ENCODE measurements at regions not wholly inside any gene's neighbourhood (a gene's known extent, or its start where the extent isn't known, plus 50 kb on each side); places are given as distances from the start of the nearest gene placed in this dataset.

- WGBS, 4 donors = 50 to 71% (median 63%) methylated on average over 1 of the region's 1 CpG
These were observed 134.2 kb downstream of the CDCA7 start for GRCh38 chr2:173488861-173489260.

GRCh38 chr2:173491418-173491817 lies 136.7 kb downstream of the CDCA7 start:
- no peak for TF ChIP-seq POLR2A (IDR thresholded peaks at IDR 0.05)
- no peak for TF ChIP-seq CTCF (IDR thresholded peaks at IDR 0.05)
- Histone ChIP-seq H3K4me3 (no peak overlapping the region), H3K4me1 (peaks cover 0 to under 1% (median 0%) of the 10 kb centered on the region in 12 donors), H3K9me3 (no peaks in the 10 kb centered on the region), H3K36me3 (no peaks in the 10 kb centered on the region), H3K27ac (no peak overlapping the region), H3K27me3 (peaks cover 0 to 7% (median 0%) of the 10 kb centered on the region in 9 donors)
- DNase-seq (no peak), ATAC-seq (no peak)
- intact Hi-C loops (cut with DNase I) = no loop called here
- WGBS, 4 donors = 85 to 91% (median 86%) methylated on average over 4 of the region's 4 CpGs

More at GRCh38 chr2:173488861-173489260, 134.2 kb downstream of the CDCA7 start:
- H3K36me3 ChIP-seq = no peaks in the 10 kb centered on the region
- no peak for DNase-seq
- TF ChIP-seq POLR2A (IDR thresholded peaks at IDR 0.05) = no peak
- TF ChIP-seq CTCF (IDR thresholded peaks at IDR 0.05) = no peak
- H3K27ac ChIP-seq = no peak overlapping the region
- H3K4me3 ChIP-seq = no peak overlapping the region
- H3K27me3 ChIP-seq = peaks cover 0 to 7% (median 0%) of the 10 kb centered on the region in 9 donors
- H3K9me3 ChIP-seq = no peaks in the 10 kb centered on the region
- no peaks in the 10 kb centered on the region for H3K4me1 ChIP-seq
- ATAC-seq = no peak
- intact Hi-C loops (cut with DNase I) = no loop called here

GRCh38 chr2:173493874-173494273 lies 139.2 kb downstream of the CDCA7 start:
- no peak for DNase-seq
- peaks cover 0 to 5% (median 0%) of the 10 kb centered on the region in 12 donors for H3K4me1 ChIP-seq
- no peak overlapping the region for H3K27ac ChIP-seq
- peaks cover 0 to 7% (median 0%) of the 10 kb centered on the region in 9 donors for H3K27me3 ChIP-seq
- intact Hi-C loops (cut with DNase I) = no loop called here
- TF ChIP-seq POLR2A (IDR thresholded peaks at IDR 0.05) = no peak
- no peak for TF ChIP-seq CTCF (IDR thresholded peaks at IDR 0.05)
- 95 to 100% (median 97%) methylated on average over 2 of the region's 2 CpGs for WGBS, 4 donors
- H3K4me3 ChIP-seq = no peak overlapping the region
- ATAC-seq = no peak
- no peaks in the 10 kb centered on the region for H3K36me3 ChIP-seq
- H3K9me3 ChIP-seq = peaks cover 0 to 6% (median 0%) of the 10 kb centered on the region in 12 donors

- ATAC-seq (no peak), DNase-seq (no peak)
- no peaks in the 10 kb centered on the region for H3K36me3 ChIP-seq
- no peak overlapping the region for H3K4me3 ChIP-seq
- peaks cover 0 to 5% (median 0%) of the 10 kb centered on the region in 12 donors for H3K4me1 ChIP-seq
- H3K27me3 ChIP-seq = no peaks in the 10 kb centered on the region
- H3K9me3 ChIP-seq = peaks cover 0 to 18% (median 6%) of the 10 kb centered on the region in 12 donors
- 55 to 63% (median 59%) methylated on average over 3 of the region's 3 CpGs for WGBS, 4 donors
- intact Hi-C loops (cut with DNase I) = no loop called here
- TF ChIP-seq POLR2A (IDR thresholded peaks at IDR 0.05) (no peak), CTCF (IDR thresholded peaks at IDR 0.05) (no peak)
- no peak overlapping the region for H3K27ac ChIP-seq
These were observed 142.1 kb downstream of the CDCA7 start for GRCh38 chr2:173496746-173497145.
